H9 (cell line): ENCODE measurements at regions not wholly inside any gene's neighbourhood (a gene's known extent, or its start where the extent isn't known, plus 50 kb on each side); places are given as distances from the start of the nearest gene placed in this dataset.

Experiments used
- DNase-seq: peaks from one replicate; pipeline ENCODE4 v3.0.0-alpha.2; 2017
- H2AFZ ChIP-seq: one replicate; pipeline ENCODE4 v1.6.1; 2013; ENCODE audit warnings: mild to moderate bottlenecking, low read length, control low read depth, moderate library complexity
- H2AK5ac ChIP-seq: 2 replicates; pipeline ENCODE4 v1.6.1; 2013; ENCODE audit warnings: low read length, control low read depth, mixed read lengths; ENCODE audit not compliant: insufficient read length
- H2BK120ac ChIP-seq: one replicate; pipeline ENCODE4 v1.6.1; 2013; ENCODE audit warnings: low read depth, mild to moderate bottlenecking, low read length, control low read depth, inconsistent platforms; ENCODE audit not compliant: poor library complexity, severe bottlenecking
- H2BK12ac ChIP-seq: 2 replicates; pipeline ENCODE4 v1.6.1; 2013; ENCODE audit warnings: low read length, control low read depth, mixed read lengths, low read depth; ENCODE audit not compliant: insufficient read length
- H2BK15ac ChIP-seq: 2 replicates; pipeline ENCODE4 v1.6.1; 2013; ENCODE audit warnings: low read depth, low read length, control low read depth
- H2BK20ac ChIP-seq: one replicate; pipeline ENCODE4 v1.6.1; 2013; ENCODE audit warnings: low read depth, mild to moderate bottlenecking, low read length, control low read depth, inconsistent platforms; ENCODE audit not compliant: poor library complexity, severe bottlenecking
- H2BK5ac ChIP-seq: 2 replicates; pipeline ENCODE4 v1.6.1; 2013; ENCODE audit warnings: low read length, control low read depth, mixed read lengths; ENCODE audit not compliant: insufficient read length
- H3K14ac ChIP-seq: 2 replicates; pipeline ENCODE4 v1.6.1; 2013; ENCODE audit warnings: low read length, control low read depth; ENCODE audit not compliant: insufficient read depth
- H3K18ac ChIP-seq: 2 replicates; pipeline ENCODE4 v1.6.1; 2013; ENCODE audit warnings: low read depth, mild to moderate bottlenecking, mixed read lengths, low read length, control low read depth; ENCODE audit not compliant: insufficient read length
- H3K23ac ChIP-seq: 2 replicates; pipeline ENCODE4 v1.6.1; 2013; ENCODE audit warnings: low read length, control low read depth, mixed read lengths, low read depth; ENCODE audit not compliant: insufficient read length
- H3K23me2 ChIP-seq: 2 replicates; pipeline ENCODE4 v1.6.1; 2013; ENCODE audit warnings: low read depth, mild to moderate bottlenecking, mixed read lengths, low read length, control low read depth; ENCODE audit not compliant: insufficient read length, poor library complexity, severe bottlenecking
- H3K27ac ChIP-seq: 2 replicates; pipeline ENCODE4 v1.5.1; 2013; ENCODE audit warnings: low read length, control low read depth, mixed read lengths, low read depth; ENCODE audit not compliant: insufficient read length
- H3K27me3 ChIP-seq: 2 replicates; pipeline ENCODE4 v1.6.1; 2013; ENCODE audit warnings: low read length, control low read depth, inconsistent platforms; ENCODE audit not compliant: insufficient read depth
- H3K4ac ChIP-seq: 2 replicates; pipeline ENCODE4 v1.6.1; 2013; ENCODE audit warnings: low read depth, mild to moderate bottlenecking, control low read depth, inconsistent platforms, low read length, moderate library complexity
- H3K4me1 ChIP-seq: 2 replicates; pipeline ENCODE4 v1.6.1; 2013; ENCODE audit warnings: low read length, control low read depth, inconsistent platforms; ENCODE audit not compliant: insufficient read depth
- H3K4me2 ChIP-seq: 2 replicates; pipeline ENCODE4 v1.6.1; 2013; ENCODE audit warnings: low read length, control low read depth, mixed read lengths; ENCODE audit not compliant: insufficient read length, insufficient read depth
- H3K56ac ChIP-seq: 2 replicates; pipeline ENCODE4 v1.6.1; 2013; ENCODE audit warnings: low read depth, mild to moderate bottlenecking, mixed read lengths, low read length, control low read depth; ENCODE audit not compliant: insufficient read length
- H3K79me1 ChIP-seq: 2 replicates; pipeline ENCODE4 v1.6.1; 2013; ENCODE audit warnings: low read depth, mild to moderate bottlenecking, moderate library complexity, low read length, control low read depth, inconsistent platforms; ENCODE audit not compliant: insufficient read depth, poor library complexity, severe bottlenecking
- H3K79me2 ChIP-seq: 2 replicates; pipeline ENCODE4 v1.6.1; 2013; ENCODE audit warnings: low read length, control low read depth, inconsistent platforms; ENCODE audit not compliant: insufficient read depth
- H3K9ac ChIP-seq: 2 replicates; pipeline ENCODE4 v1.6.1; 2013; ENCODE audit warnings: low read length, control low read depth, mixed read lengths; ENCODE audit not compliant: insufficient read length; ENCODE audit errors: extremely low read depth
- H3K9me3 ChIP-seq: one replicate; pipeline ENCODE4 v1.6.1; 2013; ENCODE audit warnings: low read depth, low read length, inconsistent platforms; ENCODE audit not compliant: control insufficient read depth
- H3T11ph ChIP-seq: one replicate; pipeline ENCODE4 v1.6.1; 2013; ENCODE audit warnings: mild to moderate bottlenecking, low read length, control low read depth, inconsistent platforms
- H4K20me1 ChIP-seq: one replicate; pipeline ENCODE4 v1.6.1; 2013; ENCODE audit not compliant: control insufficient read depth, insufficient read length, insufficient read depth
- H4K5ac ChIP-seq: 2 replicates; pipeline ENCODE4 v1.6.1; 2013; ENCODE audit warnings: low read depth, mild to moderate bottlenecking, mixed read lengths, low read length, control low read depth; ENCODE audit not compliant: insufficient read length
- H4K8ac ChIP-seq: replicated peaks from 2 replicates; pipeline ENCODE4 v1.6.1; 2013; ENCODE audit warnings: low read length, control low read depth, mixed read lengths, low read depth; ENCODE audit not compliant: insufficient read length
- H4K91ac ChIP-seq: 2 replicates; pipeline ENCODE4 v1.6.1; 2013; ENCODE audit warnings: low read depth, mild to moderate bottlenecking, moderate library complexity, mixed read lengths, low read length, control low read depth; ENCODE audit not compliant: insufficient read length
- H3K27ac Mint-ChIP-seq, 3 experiments: 2 replicates in 2 of 3; 3 replicates in 1 of 3; pipeline ENCODE4 v1.8.0; 2020 to 2021; ENCODE audit warnings: mixed read lengths in 3 of 3, mild to moderate bottlenecking in 1 of 3, moderate library complexity in 1 of 3
- H3K27me3 Mint-ChIP-seq: 2 replicates; pipeline ENCODE4 v1.8.0; 2021; ENCODE audit warnings: low read depth, mild to moderate bottlenecking, moderate library complexity, mixed read lengths
- H3K36me3 Mint-ChIP-seq, 3 experiments: 2 replicates in 2 of 3; 3 replicates in 1 of 3; pipeline ENCODE4 v1.8.0; 2020 to 2021; ENCODE audit warnings: low read depth in 3 of 3, mixed read lengths in 3 of 3; ENCODE audit not compliant: insufficient read depth in 1 of 3
- H3K4me1 Mint-ChIP-seq, 2 experiments: 2 replicates each; pipeline ENCODE4 v1.8.0; 2020; ENCODE audit warnings: mixed read lengths in 2 of 2
- H3K4me3 Mint-ChIP-seq, 2 experiments: 2 replicates in 1 of 2; 3 replicates in 1 of 2; pipeline ENCODE4 v1.8.0; 2020 to 2021; ENCODE audit warnings: mild to moderate bottlenecking in 2 of 2, mixed read lengths in 2 of 2, moderate library complexity in 1 of 2
- H3K9me3 Mint-ChIP-seq, 2 experiments: 2 replicates in 1 of 2; 3 replicates in 1 of 2; pipeline ENCODE4 v1.8.0; 2020; ENCODE audit warnings: mild to moderate bottlenecking in 2 of 2, mixed read lengths in 2 of 2, moderate library complexity in 1 of 2
- CTCF ChIP-seq: fragments of 200-600 bp; sonication (generic); conservative IDR thresholded peaks from 3 replicates; pipeline ENCODE4 v1.8.0; 2021; ENCODE audit warnings: antibody characterized with exemption, mild to moderate bottlenecking

- Histone ChIP-seq H3K27ac (no peak overlapping the region), H2BK5ac (no peak overlapping the region), H3K14ac (no peak overlapping the region), H3K9ac (no peak overlapping the region), H2BK15ac (no peak overlapping the region), H3K79me1 (no peaks in the 10 kb centered on the region), H3K4me1 (no peaks in the 10 kb centered on the region), H3T11ph (no peak overlapping the region), H4K20me1 (no peaks in the 10 kb centered on the region), H3K4me2 (no peak overlapping the region), H2AK5ac (no peak overlapping the region), H3K18ac (no peak overlapping the region), H3K56ac (no peak overlapping the region), H3K27me3 (no peaks in the 10 kb centered on the region), H4K91ac (no peak overlapping the region), H2BK12ac (no peak overlapping the region), H3K79me2 (no peaks in the 10 kb centered on the region), H4K5ac (no peak overlapping the region), H2BK20ac (no peak overlapping the region), H2BK120ac (no peak overlapping the region), H4K8ac (no peak overlapping the region), H3K4ac (no peak overlapping the region), H3K23me2 (no peaks in the 10 kb centered on the region), H3K9me3 (no peaks in the 10 kb centered on the region), H3K23ac (no peak overlapping the region), H2AFZ (no peak overlapping the region)
- DNase-seq, result no peak
- no peaks in the 10 kb centered on the region for H3K4me1 Mint-ChIP-seq
- no peak overlapping the region for H3K4me3 Mint-ChIP-seq
- TF ChIP-seq CTCF, result no peak
- no peak overlapping the region; a peak in 1 of 7 replicates for H3K27ac Mint-ChIP-seq
- H3K27me3 Mint-ChIP-seq, result no peaks in the 10 kb centered on the region
- H3K9me3 Mint-ChIP-seq, result peaks cover 58 to 68% of the 10 kb centered on the region in 2 experiments
- peaks cover 17 to 53% (median 44%) of the 10 kb centered on the region in 3 experiments for H3K36me3 Mint-ChIP-seq
Observed at GRCh38 chr12:58033831-58034230, 92.5 kb downstream of the ATP23 start.
